ENCODE measurements at regions not wholly inside any gene's neighbourhood (a gene's known extent, or its start where the extent isn't known, plus 50 kb on each side); places are given as distances from the start of the nearest gene placed in this dataset.
"Not testable (repeated sequence)": the region's sequence is repeated elsewhere in the genome, so short reads cannot be mapped to it uniquely, and the experiment has no call there.

GRCh38 chr4:67412153-67412712 lies 133.1 kb downstream of the CENPC start:
- DNase-seq (ENCODE audit: low read depth, low spot score): not testable (repeated sequence)

- no peak for DNase-seq (ENCODE audit: low read depth, low spot score)
These were observed 142.0 kb downstream of the CENPC start for GRCh38 chr4:67403342-67403741.

- DNase-seq (ENCODE audit: low read depth, low spot score): no peak
These were observed 143.4 kb downstream of the CENPC start for GRCh38 chr4:67401902-67402301.

- no peak for DNase-seq (ENCODE audit: low read depth, low spot score)
These were observed 147.4 kb downstream of the CENPC start for GRCh38 chr4:67397931-67398330.

- peak; percentile 15 for DNase-seq (ENCODE audit: low read depth, low spot score)
These were observed 148.3 kb downstream of the CENPC start for GRCh38 chr4:67397031-67397430.

GRCh38 chr4:67396008-67396407 lies 149.3 kb downstream of the CENPC start:
- no peak for DNase-seq (ENCODE audit: low read depth, low spot score)

GRCh38 chr4:67394879-67395278 lies 150.4 kb downstream of the CENPC start:
- DNase-seq (ENCODE audit: low read depth, low spot score): no peak

- peak; percentile 55 for DNase-seq (ENCODE audit: low read depth, low spot score)
These were observed 151.5 kb downstream of the CENPC start for GRCh38 chr4:67393699-67394281.

- DNase-seq (ENCODE audit: low read depth, low spot score): no peak
These were observed 152.3 kb downstream of the CENPC start for GRCh38 chr4:67393007-67393406.

- not testable (repeated sequence) for DNase-seq (ENCODE audit: low read depth, low spot score)
These were observed 163.9 kb downstream of the CENPC start for GRCh38 chr4:67381406-67381804.

- not testable (repeated sequence) for DNase-seq (ENCODE audit: low read depth, low spot score)
These were observed 164.4 kb downstream of the CENPC start for GRCh38 chr4:67380702-67381405.

GRCh38 chr4:67380154-67380553 lies 165.1 kb downstream of the CENPC start:
- DNase-seq (ENCODE audit: low read depth, low spot score): no peak

- DNase-seq (ENCODE audit: low read depth, low spot score): no peak
These were observed 170.0 kb downstream of the CENPC start for GRCh38 chr4:67375291-67375690.

- no peak for DNase-seq (ENCODE audit: low read depth, low spot score)
These were observed 173.7 kb downstream of the CENPC start for GRCh38 chr4:67371615-67372014.

GRCh38 chr4:67366311-67366861 lies 178.9 kb downstream of the CENPC start:
- DNase-seq (ENCODE audit: low read depth, low spot score): peak; percentile 24

GRCh38 chr4:67365661-67366245 lies 179.6 kb downstream of the CENPC start:
- peak; percentile 29 for DNase-seq (ENCODE audit: low read depth, low spot score)

- no peak for DNase-seq (ENCODE audit: low read depth, low spot score)
These were observed 189.5 kb downstream of the CENPC start for GRCh38 chr4:67355806-67356205.

GRCh38 chr4:67346654-67347053 lies 198.6 kb downstream of the CENPC start:
- no peak for DNase-seq (ENCODE audit: low read depth, low spot score)

GRCh38 chr4:67344594-67345380 lies 200.5 kb downstream of the CENPC start:
- DNase-seq (ENCODE audit: low read depth, low spot score): no peak

GRCh38 chr4:67343199-67343598 lies 202.1 kb downstream of the CENPC start:
- no peak for DNase-seq (ENCODE audit: low read depth, low spot score)

- no peak for DNase-seq (ENCODE audit: low read depth, low spot score)
These were observed 203.0 kb downstream of the CENPC start for GRCh38 chr4:67342291-67342690.

GRCh38 chr4:67333664-67334063 lies 211.6 kb downstream of the CENPC start:
- no peak for DNase-seq (ENCODE audit: low read depth, low spot score)
